NCI-H2029 treated with DMSO at 0.1 percent for 48 hours (cell line): ENCODE measurements at regions not wholly inside any gene's neighbourhood (a gene's known extent, or its start where the extent isn't known, plus 50 kb on each side); places are given as distances from the start of the nearest gene placed in this dataset.

Source experiments
- DNase-seq: peaks from one replicate; lab custom pipeline; 2025; lab: John Stamatoyannopoulos, UW

GRCh38 chr2:140061240-140061639 lies 1281.0 kb upstream of the NXPH2 start:
- no peak for DNase-seq

DNA sequence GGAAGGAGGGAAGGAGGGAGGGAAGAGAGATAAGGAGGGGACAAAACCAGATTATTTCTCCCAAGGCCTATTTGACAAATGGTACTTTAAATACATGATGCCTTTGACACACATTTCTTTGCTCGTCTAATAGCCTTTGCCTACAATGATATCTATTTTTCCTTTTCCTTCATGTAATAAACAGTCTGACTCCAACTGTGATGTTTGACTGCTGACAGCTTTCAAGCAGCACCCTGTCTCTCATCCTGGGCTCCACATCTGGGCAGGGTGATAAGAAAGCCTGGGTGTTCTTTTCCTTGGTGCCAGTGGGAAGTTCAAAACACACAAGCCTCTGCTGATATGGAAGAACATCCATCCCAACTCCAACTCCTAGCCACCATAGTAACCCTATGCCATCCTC lies 1277.7 kb upstream of the NXPH2 start:
- DNase-seq: no peak

- DNase-seq: no peak
These were observed 1261.6 kb upstream of the NXPH2 start for GRCh38 chr2:140041811-140042210.

- no peak for DNase-seq
These were observed 1261.0 kb upstream of the NXPH2 start for GRCh38 chr2:140041239-140041638.

DNA sequence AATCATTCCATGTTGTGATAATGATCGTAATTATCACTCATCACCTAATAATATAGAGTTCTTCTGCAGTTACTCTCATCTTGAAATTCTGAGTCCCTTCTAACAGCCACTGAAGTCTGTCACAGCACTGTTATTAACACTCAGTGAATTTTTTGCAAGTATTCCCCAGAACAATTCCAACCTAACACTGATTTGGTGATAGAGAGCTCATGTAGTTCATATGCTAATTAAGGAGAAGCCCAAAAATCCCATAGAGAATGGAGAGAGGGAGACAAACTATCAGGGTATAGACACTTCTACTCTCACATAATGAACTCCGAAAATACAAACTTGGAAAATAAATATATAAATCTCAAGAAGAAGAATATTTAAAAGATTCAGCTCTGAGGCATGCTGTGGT lies 1253.4 kb upstream of the NXPH2 start:
- no peak for DNase-seq

DNA sequence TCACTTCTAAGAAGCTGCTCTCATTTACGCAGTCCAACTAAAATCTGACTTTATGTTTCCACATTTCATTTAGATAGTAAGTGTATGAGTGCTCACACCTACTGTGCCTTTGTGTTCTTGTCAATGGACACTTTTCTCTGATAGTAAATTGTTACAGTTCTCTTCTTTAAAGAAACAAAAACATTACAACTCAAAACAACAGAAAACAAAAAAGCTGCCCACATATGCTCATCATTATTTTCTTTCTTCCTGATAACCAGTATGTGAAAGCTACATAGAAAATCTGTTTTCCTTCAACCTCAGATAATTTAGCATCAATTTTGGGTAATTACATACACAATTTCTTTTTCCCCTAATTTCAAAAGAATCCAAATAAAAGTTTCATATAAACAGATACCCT lies 1247.8 kb upstream of the NXPH2 start:
- DNase-seq: no peak

DNA sequence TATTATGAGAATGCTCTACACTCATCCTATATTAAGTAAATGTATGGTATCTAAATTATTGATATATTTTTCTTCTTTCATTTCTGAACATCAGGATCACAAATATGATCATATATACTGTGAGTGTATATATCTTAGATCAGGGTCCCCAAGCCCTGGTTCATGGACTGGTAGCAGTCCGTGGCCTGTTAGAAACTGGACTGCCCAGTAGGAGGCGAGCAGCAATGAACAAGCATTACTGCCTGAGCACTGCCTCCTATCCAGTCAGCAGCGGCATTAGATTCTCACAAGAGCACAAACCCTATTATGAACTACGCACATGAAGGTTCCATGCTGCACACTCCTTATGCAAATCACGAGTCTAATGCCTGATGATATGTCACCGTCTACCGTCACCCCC lies 1247.1 kb upstream of the NXPH2 start:
- no peak for DNase-seq

DNA sequence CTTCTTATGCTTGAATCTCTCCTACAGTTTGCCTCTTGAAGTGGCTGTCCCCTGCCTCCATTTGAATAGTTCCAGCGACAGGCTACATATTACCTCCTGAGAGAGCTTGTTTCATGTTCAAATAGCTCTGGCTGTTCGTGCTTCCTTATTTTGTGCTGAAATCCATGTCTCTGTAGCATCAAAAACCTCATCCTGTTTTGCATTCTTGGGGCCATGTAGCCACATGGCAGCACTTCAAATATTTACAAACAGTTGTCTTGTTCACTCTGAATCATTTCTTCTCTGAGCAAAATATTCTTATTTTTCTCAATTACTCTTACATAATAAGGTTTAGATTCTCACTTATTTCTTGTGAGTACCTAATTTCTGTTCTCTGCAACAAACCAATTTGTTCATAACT lies 1243.1 kb upstream of the NXPH2 start:
- DNase-seq: no peak

DNA sequence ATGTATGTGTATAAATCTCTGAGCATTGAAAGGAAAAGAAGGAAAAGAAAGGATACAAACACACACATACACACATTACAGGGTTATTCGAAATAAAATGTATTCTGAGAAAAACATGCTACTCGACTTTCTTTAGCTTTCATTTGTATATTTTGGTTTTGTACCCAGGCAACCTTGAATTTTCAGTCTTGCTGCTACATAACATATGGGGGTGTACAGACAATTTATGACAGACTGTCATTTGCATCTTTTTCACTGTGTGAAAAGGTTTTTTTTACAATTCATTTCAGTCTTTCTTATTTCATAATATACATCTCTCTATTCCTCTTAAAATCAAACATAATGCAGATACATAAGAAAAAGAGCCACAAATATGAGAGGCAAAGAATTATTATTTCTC lies 1238.4 kb upstream of the NXPH2 start:
- no peak for DNase-seq

DNA sequence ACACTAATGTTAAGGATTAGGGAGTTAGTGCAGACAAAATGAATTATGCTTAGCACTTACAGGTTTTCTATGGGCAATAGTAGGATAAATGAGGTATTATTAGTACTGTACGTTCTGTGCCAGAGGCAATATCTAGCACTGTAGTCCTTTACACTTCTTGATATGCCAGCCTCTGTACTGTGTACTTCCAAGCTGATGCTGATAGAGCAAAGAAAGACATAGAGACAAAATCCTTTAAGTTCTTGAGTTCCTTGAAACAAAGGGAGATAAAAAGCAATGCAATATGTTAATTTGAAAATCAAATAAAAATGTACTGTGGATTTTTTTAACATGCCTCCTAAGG lies 1234.0 kb upstream of the NXPH2 start:
- DNase-seq: no peak

- no peak for DNase-seq
These were observed 1233.5 kb upstream of the NXPH2 start for GRCh38 chr2:140013545-140014203.

- DNase-seq: no peak
These were observed 1231.1 kb upstream of the NXPH2 start for GRCh38 chr2:140011287-140011686.

- no peak for DNase-seq
These were observed 1221.9 kb upstream of the NXPH2 start for GRCh38 chr2:140002110-140002509.

DNA sequence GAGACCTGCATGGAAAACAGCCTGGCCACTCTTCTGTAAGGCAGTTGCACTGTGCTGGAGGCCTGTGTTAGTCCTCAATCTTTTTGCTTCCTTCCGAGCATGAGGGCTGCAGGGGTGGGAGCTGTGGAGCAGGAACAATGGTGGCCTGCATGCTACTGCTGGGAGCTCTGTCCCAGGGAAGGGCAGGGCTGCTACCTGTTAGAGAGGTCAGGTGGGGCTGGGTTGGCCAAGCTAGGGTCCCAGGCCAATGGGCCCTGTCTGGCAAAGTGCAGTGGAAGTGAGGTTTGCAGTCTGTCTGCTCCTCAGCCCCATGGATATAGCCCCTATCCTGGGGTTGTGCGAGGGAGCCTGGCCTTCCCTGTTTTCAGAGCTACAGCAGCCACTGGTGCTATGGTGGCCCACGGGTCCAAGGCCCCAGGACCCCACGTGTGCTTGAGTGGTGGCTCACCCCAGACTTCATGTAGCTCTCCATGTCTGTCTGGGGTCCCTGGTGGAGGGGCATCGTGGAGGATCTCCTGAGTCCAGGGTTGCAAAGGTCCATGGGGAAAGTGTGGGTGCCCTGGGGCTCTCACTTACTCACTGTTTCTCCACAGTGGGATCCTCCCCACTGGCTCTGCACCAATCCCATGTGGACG lies 1212.6 kb upstream of the NXPH2 start:
- DNase-seq: no peak

- no peak for DNase-seq
These were observed 1211.9 kb upstream of the NXPH2 start for GRCh38 chr2:139992078-139992477.

DNA sequence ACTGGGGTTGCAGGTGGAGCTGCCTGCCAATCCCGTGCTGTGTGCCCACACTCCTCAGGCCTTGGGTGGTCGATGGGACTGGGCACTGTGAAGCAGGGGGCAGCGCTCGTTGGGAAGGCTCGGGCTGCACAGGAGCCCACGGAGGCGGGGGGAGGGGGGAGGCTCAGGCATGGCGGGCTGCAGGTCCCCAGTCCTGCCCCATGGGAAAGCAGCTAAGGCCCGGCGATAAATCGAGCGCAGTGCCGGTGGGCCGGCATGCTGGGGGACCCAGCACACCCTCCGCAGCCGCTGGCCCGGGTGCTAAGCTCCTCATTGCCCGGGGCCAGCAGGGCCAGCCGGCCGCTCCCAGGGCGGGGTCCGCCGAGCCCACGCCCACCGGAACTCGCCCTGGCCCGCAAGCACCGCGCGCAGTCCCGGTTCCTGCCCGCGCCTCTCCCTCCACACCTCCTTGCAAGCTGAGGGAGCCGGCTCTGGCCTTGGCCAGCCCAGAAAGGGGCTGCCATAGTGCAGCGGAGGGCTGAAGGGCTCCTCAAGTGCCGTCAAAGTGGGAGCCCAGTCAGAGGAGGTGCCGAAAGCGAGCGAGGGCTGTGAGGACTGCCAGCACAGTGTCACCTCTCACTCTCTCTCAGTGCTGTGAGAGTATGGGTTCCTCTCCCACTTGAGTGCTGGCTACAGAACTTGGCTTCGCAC lies 1210.6 kb upstream of the NXPH2 start:
- no peak for DNase-seq

DNA sequence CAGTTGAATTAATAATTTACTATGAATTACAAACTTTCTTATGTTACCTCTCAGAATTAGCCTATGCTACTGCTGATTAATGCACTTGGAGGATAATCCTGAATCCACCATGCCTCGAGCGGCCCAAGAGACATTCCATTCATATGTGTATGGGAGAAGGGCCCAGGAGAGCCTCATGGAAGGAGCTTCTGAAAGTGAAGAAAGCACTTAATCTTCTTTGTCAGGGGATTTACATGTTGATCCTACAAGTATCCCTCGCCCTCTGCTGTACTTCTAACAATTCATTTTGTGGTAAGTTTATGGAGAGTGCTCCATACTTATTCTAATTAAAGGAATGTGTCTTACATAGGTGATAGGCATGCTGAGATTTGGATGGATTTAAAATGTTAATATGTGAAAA lies 1189.1 kb upstream of the NXPH2 start:
- no peak for DNase-seq

- DNase-seq: no peak
These were observed 1188.4 kb upstream of the NXPH2 start for GRCh38 chr2:139968588-139968987.

GRCh38 chr2:139967665-139968064 lies 1187.5 kb upstream of the NXPH2 start:
- DNase-seq: no peak

- DNase-seq: no peak
These were observed 1184.7 kb upstream of the NXPH2 start for GRCh38 chr2:139964721-139965440.

GRCh38 chr2:139963863-139964355 lies 1183.7 kb upstream of the NXPH2 start:
- no peak for DNase-seq

DNA sequence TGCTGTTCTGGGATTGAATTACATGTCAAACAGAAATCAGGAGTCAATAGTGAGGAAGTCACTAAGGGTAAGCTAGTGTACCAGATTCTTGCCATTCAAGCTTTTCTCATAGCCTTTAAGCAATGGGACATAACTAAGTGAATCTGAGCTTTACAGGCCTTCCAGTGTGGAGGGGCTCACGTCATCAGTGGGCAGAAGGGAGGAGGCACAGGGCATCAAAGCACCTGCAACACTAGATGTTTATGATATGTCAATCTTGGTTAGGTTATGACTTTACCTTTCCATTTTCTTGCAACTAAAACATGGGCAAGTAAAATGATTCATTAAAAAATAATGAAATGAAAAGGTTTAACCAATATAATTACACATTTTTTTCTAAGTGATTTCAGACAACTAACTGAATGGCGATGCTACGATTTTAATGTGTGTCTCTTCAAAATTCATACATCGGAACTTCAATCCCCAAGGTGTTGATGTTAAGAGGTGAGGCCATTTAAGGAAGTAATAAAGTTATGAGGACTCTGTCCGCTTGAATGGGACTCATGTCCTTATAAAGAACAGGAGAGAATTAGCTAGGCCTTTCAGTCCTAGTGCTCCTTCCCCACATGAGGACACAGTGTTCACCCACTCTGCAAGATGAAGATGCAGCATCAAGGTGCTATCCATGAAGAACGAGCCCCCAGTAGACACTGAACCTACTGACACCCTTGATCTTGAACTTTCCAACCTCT lies 1169.2 kb upstream of the NXPH2 start:
- no peak for DNase-seq
